Calu3 (cell line): ENCODE measurements at regions not wholly inside any gene's neighbourhood (a gene's known extent, or its start where the extent isn't known, plus 50 kb on each side); places are given as distances from the start of the nearest gene placed in this dataset.

Experiments
- BruUV-seq: library from RNA; stranded (reverse); fragments of 400-500 nt; replicated peaks from 2 replicates; lab custom pipeline; 2021; lab: Mats Ljungman, UMichigan
- CTCF ChIA-PET: fragments of 300-600 bp; sonication (Branson Sonifier 250); formaldehyde crosslinking; loops from one replicate; lab custom pipeline; 2022; ENCODE audit warnings: antibody characterized with exemption; lab: Charles Lee
- DNase-seq: peaks from one replicate; pipeline ENCODE4 v3.0.0; 2022
- H3K27ac Mint-ChIP-seq: one replicate; pipeline ENCODE4 v1.8.0; 2022; ENCODE audit warnings: mixed read lengths; ENCODE audit not compliant: unreplicated experiment
- H3K27me3 Mint-ChIP-seq: one replicate; pipeline ENCODE4 v1.8.0; 2022; ENCODE audit warnings: mixed read lengths; ENCODE audit not compliant: unreplicated experiment
- H3K36me3 Mint-ChIP-seq: one replicate; pipeline ENCODE4 v1.8.0; 2022; ENCODE audit warnings: mild to moderate bottlenecking, moderate library complexity, mixed read lengths; ENCODE audit not compliant: insufficient read depth, unreplicated experiment
- H3K4me1 Mint-ChIP-seq: one replicate; pipeline ENCODE4 v1.8.0; 2022; ENCODE audit warnings: mild to moderate bottlenecking, low read depth, mixed read lengths; ENCODE audit not compliant: unreplicated experiment
- H3K4me3 Mint-ChIP-seq: one replicate; pipeline ENCODE4 v1.8.0; 2022; ENCODE audit warnings: mild to moderate bottlenecking, low read depth, moderate library complexity, mixed read lengths; ENCODE audit not compliant: unreplicated experiment
- H3K9me3 Mint-ChIP-seq: one replicate; pipeline ENCODE4 v1.8.0; 2022; ENCODE audit warnings: low read depth, mixed read lengths; ENCODE audit not compliant: unreplicated experiment
- CTCF ChIP-seq: fragments of 200-600 bp; IDR thresholded peaks from one replicate; pipeline ENCODE4 v1.8.0; 2022; ENCODE audit warnings: antibody characterized with exemption; ENCODE audit not compliant: unreplicated experiment
- intact Hi-C: fragments of 100-400 bp; cut with micrococcal nuclease; formaldehyde crosslinking; loops from one replicate; pipeline ENCODE4 v1.10.0; 2022; ENCODE audit not compliant: unreplicated experiment

DNA sequence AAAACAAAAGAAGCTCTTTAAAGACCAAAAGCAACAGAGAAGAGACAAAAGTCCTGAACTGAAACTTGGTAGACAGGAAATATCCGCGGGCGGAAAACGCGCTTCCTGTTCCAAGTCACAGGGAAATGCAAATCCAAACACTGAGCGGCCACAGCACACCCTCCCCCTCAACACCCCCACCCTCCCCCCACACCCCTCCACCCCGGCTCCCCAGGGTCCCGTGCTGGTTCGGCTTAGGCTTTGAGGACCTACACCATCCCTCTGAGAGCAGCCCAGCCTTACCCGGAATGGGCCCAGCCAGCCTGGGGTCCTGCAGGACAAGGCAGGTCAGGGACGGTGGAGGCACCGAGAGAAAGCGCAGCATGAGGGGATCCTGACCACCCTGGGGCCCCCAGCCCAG, 160.4 kb downstream of the BRD1 start:
- Mint-ChIP-seq H3K27ac (no peak overlapping the region), H3K4me1 (no peaks in the 10 kb centered on the region), H3K27me3 (peaks cover 74% of the 10 kb centered on the region), H3K4me3 (no peak overlapping the region), H3K36me3 (no peaks in the 10 kb centered on the region), H3K9me3 (peaks cover 3% of the 10 kb centered on the region)
- no peak for DNase-seq
- intact Hi-C loops: no loop called here
- TF ChIP-seq CTCF: no peak
- no TSS peak for BruUV-seq
- CTCF ChIA-PET: interaction anchor here (0.7 kb wide), 1 partner anchor 20 kb away, joined by 3 read pairs; no protein-coding TSS in a partner anchor

GRCh38 chr22:49666146-49666809, 161.4 kb downstream of the BRD1 start:
- BruUV-seq: no TSS peak
- Mint-ChIP-seq H3K4me1 (no peaks in the 10 kb centered on the region), H3K4me3 (no peak overlapping the region), H3K27me3 (peaks cover 67% of the 10 kb centered on the region), H3K9me3 (peaks cover 3% of the 10 kb centered on the region), H3K36me3 (no peaks in the 10 kb centered on the region), H3K27ac (no peak overlapping the region)
- intact Hi-C loops: no loop called here
- CTCF ChIA-PET: no interaction called here
- no peak for TF ChIP-seq CTCF
- DNase-seq: no peak

GRCh38 chr22:49664891-49665290, 162.8 kb downstream of the BRD1 start:
- Mint-ChIP-seq H3K36me3 (no peaks in the 10 kb centered on the region), H3K27me3 (peaks cover 63% of the 10 kb centered on the region), H3K4me3 (no peak overlapping the region), H3K27ac (no peak overlapping the region), H3K4me1 (no peaks in the 10 kb centered on the region), H3K9me3 (peaks cover 3% of the 10 kb centered on the region)
- no peak for TF ChIP-seq CTCF
- BruUV-seq: no TSS peak
- CTCF ChIA-PET: no interaction called here
- intact Hi-C loops: no loop called here
- no peak for DNase-seq

DNA sequence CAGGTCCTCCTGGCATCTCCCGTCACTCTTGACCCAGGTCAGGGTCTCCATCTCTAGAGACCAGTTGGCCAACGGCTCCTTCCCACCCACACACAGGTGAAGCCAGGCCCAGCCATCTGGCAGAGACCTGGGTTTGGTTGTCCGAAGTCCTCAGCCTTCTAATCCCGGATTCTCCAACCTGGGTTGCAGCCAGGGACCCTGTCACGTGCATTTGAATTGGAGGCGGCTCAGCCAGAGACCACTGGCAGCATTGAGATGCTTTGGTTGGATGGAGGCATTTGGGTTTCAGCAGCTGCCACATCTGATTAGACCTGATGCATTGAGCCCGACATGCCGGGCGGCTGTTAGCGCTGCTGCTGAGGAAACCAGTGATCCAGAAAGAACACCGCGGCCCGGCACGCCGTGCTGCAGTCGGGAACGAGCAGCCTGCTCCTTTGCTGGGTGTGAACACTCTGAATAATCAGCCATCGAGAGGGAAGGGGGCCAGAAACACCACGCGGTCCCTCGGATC, 163.2 kb downstream of the BRD1 start:
- TF ChIP-seq CTCF: no peak
- no peak for DNase-seq
- no peak overlapping the region for H3K27ac Mint-ChIP-seq
- peaks cover 3% of the 10 kb centered on the region for H3K9me3 Mint-ChIP-seq
- no peak overlapping the region for H3K4me3 Mint-ChIP-seq
- intact Hi-C loops: no loop called here
- CTCF ChIA-PET: no interaction called here
- no TSS peak for BruUV-seq
- H3K4me1 Mint-ChIP-seq: no peaks in the 10 kb centered on the region
- no peaks in the 10 kb centered on the region for H3K36me3 Mint-ChIP-seq
- H3K27me3 Mint-ChIP-seq: peaks cover 62% of the 10 kb centered on the region
